CD4-positive, alpha-beta T cell treated with Interferon gamma for 1 hour (primary cell): ENCODE measurements at regions not wholly inside any gene's neighbourhood (a gene's known extent, or its start where the extent isn't known, plus 50 kb on each side); places are given as distances from the start of the nearest gene placed in this dataset.

Source experiments
- DNase-seq: peaks from one replicate; pipeline ENCODE4 v3.0.0-alpha.2; 2020

GRCh38 chr2:118222672-118223421 lies 134.6 kb downstream of the INSIG2 start:
- DNase-seq: no peak

GRCh38 chr2:118222273-118222594 lies 134.0 kb downstream of the INSIG2 start:
- DNase-seq: no peak

GRCh38 chr2:118221536-118222272 lies 133.4 kb downstream of the INSIG2 start:
- DNase-seq: peak; percentile 14

GRCh38 chr2:118219611-118220010 lies 131.3 kb downstream of the INSIG2 start:
- DNase-seq: no peak

GRCh38 chr2:118216224-118216623 lies 128.0 kb downstream of the INSIG2 start:
- DNase-seq: no peak

GRCh38 chr2:118209727-118210126 lies 121.5 kb downstream of the INSIG2 start:
- no peak for DNase-seq

- DNase-seq: no peak
Observed at GRCh38 chr2:118207889-118208288, 119.6 kb downstream of the INSIG2 start.

GRCh38 chr2:118202707-118203303 lies 114.5 kb downstream of the INSIG2 start:
- DNase-seq: peak; percentile 35

GRCh38 chr2:118198268-118198667 lies 110.0 kb downstream of the INSIG2 start:
- no peak for DNase-seq

- DNase-seq: no peak
Observed at GRCh38 chr2:118197011-118197675, 108.9 kb downstream of the INSIG2 start.

GRCh38 chr2:118190474-118190873 lies 102.2 kb downstream of the INSIG2 start:
- no peak for DNase-seq

GRCh38 chr2:118186858-118187254 lies 98.6 kb downstream of the INSIG2 start:
- no peak for DNase-seq

GRCh38 chr2:118186110-118186857 lies 98.0 kb downstream of the INSIG2 start:
- DNase-seq: peak; percentile 90

- peak; percentile 32 for DNase-seq
Observed at GRCh38 chr2:118185210-118186109, 97.2 kb downstream of the INSIG2 start.

- no peak for DNase-seq
Observed at GRCh38 chr2:118183381-118183780, 95.1 kb downstream of the INSIG2 start.

- no peak for DNase-seq
Observed at GRCh38 chr2:118179445-118179844, 91.2 kb downstream of the INSIG2 start.

GRCh38 chr2:118177884-118178283 lies 89.6 kb downstream of the INSIG2 start:
- DNase-seq: no peak

GRCh38 chr2:118177318-118177717 lies 89.0 kb downstream of the INSIG2 start:
- DNase-seq: no peak

GRCh38 chr2:118176601-118177000 lies 88.3 kb downstream of the INSIG2 start:
- DNase-seq: no peak

GRCh38 chr2:118171546-118171945 lies 83.3 kb downstream of the INSIG2 start:
- DNase-seq: no peak

- DNase-seq: peak; percentile 24
Observed at GRCh38 chr2:118169359-118170005, 81.2 kb downstream of the INSIG2 start.
